ENCODE measurements at regions not wholly inside any gene's neighbourhood (a gene's known extent, or its start where the extent isn't known, plus 50 kb on each side); places are given as distances from the start of the nearest gene placed in this dataset.

DNA sequence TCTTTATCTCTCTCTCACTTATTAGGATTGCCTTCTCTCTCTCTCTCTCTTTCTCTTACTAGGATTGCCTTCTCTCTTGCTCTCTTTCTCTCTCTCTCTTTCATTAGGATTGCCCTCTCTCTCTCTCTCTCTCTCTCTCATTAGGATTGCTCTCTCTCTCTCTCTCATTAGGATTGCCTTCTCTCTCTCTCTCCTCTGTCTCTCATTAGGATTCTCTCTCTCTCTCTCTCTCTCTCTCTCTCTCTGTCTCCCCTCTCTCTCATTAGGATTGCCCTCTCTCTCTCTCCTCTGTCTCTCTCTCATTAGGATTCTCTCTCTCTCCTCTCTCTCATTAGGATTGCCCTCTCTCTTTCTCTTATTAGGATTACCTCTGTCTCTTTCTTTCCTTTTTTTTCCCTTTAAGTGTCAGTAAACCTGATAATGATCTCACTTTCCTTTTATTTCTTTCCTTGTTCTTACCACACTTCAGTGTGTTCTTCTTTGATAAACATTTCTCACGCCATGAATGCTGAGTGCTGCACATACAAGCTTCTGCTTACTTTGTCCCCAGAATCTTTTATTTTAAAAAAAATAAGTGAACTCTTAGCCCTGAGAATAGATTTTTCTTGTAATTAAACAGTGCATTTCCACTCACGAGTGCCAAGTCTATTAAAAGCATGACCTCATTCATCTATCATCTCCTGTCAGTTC lies 243.4 kb upstream of the TBC1D5 start:
- Histone ChIP-seq H4K8ac (replicated peaks; ENCODE audit: insufficient read length, low read depth, low read length) (no peak overlapping the region), H3K18ac (ENCODE audit: insufficient read length, low read depth, low read length) (no peak overlapping the region), H3K4ac (ENCODE audit: low read depth, low read length) (no peak overlapping the region), H2BK20ac (ENCODE audit: low read depth, low read length, poor library complexity, severe bottlenecking) (no peak overlapping the region), H3K23ac (ENCODE audit: insufficient read length, low read depth, low read length) (no peak overlapping the region), H4K20me1 (ENCODE audit: control insufficient read depth, insufficient read depth, insufficient read length) (no peaks in the 10 kb centered on the region), H3K4me2 (ENCODE audit: insufficient read depth, insufficient read length, low read length) (no peak overlapping the region), H3K79me2 (ENCODE audit: insufficient read depth, low read length) (no peaks in the 10 kb centered on the region), H2BK120ac (ENCODE audit: low read depth, low read length, poor library complexity, severe bottlenecking) (no peak overlapping the region), H4K91ac (ENCODE audit: insufficient read length, low read depth, low read length) (no peak overlapping the region), H2BK15ac (ENCODE audit: low read depth, low read length) (no peak overlapping the region), H3K9me3 (ENCODE audit: control insufficient read depth, low read depth, low read length) (no peaks in the 10 kb centered on the region), H3K9ac (ENCODE audit: extremely low read depth, insufficient read length, low read length) (no peak overlapping the region), H3K23me2 (ENCODE audit: insufficient read length, low read depth, low read length, poor library complexity, severe bottlenecking) (no peaks in the 10 kb centered on the region), H3K56ac (ENCODE audit: insufficient read length, low read depth, low read length) (no peak overlapping the region), H2AFZ (ENCODE audit: low read length) (no peak overlapping the region), H3K79me1 (ENCODE audit: insufficient read depth, low read depth, low read length, poor library complexity, severe bottlenecking) (no peaks in the 10 kb centered on the region), H3K27ac (ENCODE audit: insufficient read length, low read depth, low read length) (no peak overlapping the region), H4K5ac (ENCODE audit: insufficient read length, low read depth, low read length) (no peak overlapping the region), H3K4me1 (ENCODE audit: insufficient read depth, low read length) (no peaks in the 10 kb centered on the region), H3K14ac (ENCODE audit: insufficient read depth, low read length) (no peak overlapping the region), H2BK5ac (ENCODE audit: insufficient read length, low read length) (no peak overlapping the region), H2BK12ac (ENCODE audit: insufficient read length, low read depth, low read length) (no peak overlapping the region), H3T11ph (ENCODE audit: low read length) (no peak overlapping the region), H2AK5ac (ENCODE audit: insufficient read length, low read length) (no peak overlapping the region), H3K27me3 (ENCODE audit: insufficient read depth, low read length) (no peaks in the 10 kb centered on the region)
- Mint-ChIP-seq H3K4me1 (peaks cover 0 to 3% of the 10 kb centered on the region in 2 experiments; a peak in 1 of 4 replicates), H3K4me3 (no peak overlapping the region), H3K27me3 (ENCODE audit: low read depth) (no peaks in the 10 kb centered on the region), H3K9me3 (no peaks in the 10 kb centered on the region), H3K36me3 (ENCODE audit: insufficient read depth in 1 of 3, low read depth in 3 of 3) (no peaks in the 10 kb centered on the region; a peak in 1 of 7 replicates), H3K27ac (no peak overlapping the region)
- TF ChIP-seq, protein P1, sequence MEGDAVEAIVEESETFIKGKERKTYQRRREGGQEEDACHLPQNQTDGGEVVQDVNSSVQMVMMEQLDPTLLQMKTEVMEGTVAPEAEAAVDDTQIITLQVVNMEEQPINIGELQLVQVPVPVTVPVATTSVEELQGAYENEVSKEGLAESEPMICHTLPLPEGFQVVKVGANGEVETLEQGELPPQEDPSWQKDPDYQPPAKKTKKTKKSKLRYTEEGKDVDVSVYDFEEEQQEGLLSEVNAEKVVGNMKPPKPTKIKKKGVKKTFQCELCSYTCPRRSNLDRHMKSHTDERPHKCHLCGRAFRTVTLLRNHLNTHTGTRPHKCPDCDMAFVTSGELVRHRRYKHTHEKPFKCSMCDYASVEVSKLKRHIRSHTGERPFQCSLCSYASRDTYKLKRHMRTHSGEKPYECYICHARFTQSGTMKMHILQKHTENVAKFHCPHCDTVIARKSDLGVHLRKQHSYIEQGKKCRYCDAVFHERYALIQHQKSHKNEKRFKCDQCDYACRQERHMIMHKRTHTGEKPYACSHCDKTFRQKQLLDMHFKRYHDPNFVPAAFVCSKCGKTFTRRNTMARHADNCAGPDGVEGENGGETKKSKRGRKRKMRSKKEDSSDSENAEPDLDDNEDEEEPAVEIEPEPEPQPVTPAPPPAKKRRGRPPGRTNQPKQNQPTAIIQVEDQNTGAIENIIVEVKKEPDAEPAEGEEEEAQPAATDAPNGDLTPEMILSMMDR (conservative IDR thresholded peaks at IDR 0.05) = no peak
- no CpG with 5 or more reads among the region's 2 CpGs for WGBS (ENCODE audit: extremely low coverage, insufficient read length, low lambda C conversion rate)
- DNase-seq = no peak
